ENCODE measurements at regions not wholly inside any gene's neighbourhood (a gene's known extent, or its start where the extent isn't known, plus 50 kb on each side); places are given as distances from the start of the nearest gene placed in this dataset.

GRCh38 chr17:72025113-72025512 is 95.7 kb upstream of the SOX9 start:
- TF ChIP-seq CTCF (optimal IDR thresholded peaks at IDR 0.05 in 1 of 3, IDR thresholded peaks at IDR 0.05 in 1 of 3, conservative IDR thresholded peaks at IDR 0.05 in 1 of 3; ENCODE audit: extremely low read depth in 1 of 3, insufficient read depth in 2 of 3, low read length in 3 of 3) (no peak), EZH2 (IDR thresholded peaks at IDR 0.05; ENCODE audit: low read length) (no peak)

Data from keratinocyte (primary cell).